Rectal smooth muscle tissue (tissue), 1 donor: ENCODE measurements at regions not wholly inside any gene's neighbourhood (a gene's known extent, or its start where the extent isn't known, plus 50 kb on each side); places are given as distances from the start of the nearest gene placed in this dataset.

Experiments used
- H3K27ac ChIP-seq: one replicate; pipeline ENCODE4 v1.7.0; 2013; ENCODE audit warnings: low read depth, low read length, inconsistent platforms
- H3K27me3 ChIP-seq: one replicate; pipeline ENCODE4 v1.7.0; 2013; ENCODE audit warnings: low read length; ENCODE audit not compliant: control insufficient read depth, insufficient read depth
- H3K36me3 ChIP-seq: one replicate; pipeline ENCODE4 v1.7.0; 2013; ENCODE audit warnings: low read length; ENCODE audit not compliant: control insufficient read depth, insufficient read depth
- H3K4me1 ChIP-seq: one replicate; pipeline ENCODE4 v1.7.0; 2013; ENCODE audit warnings: low read length; ENCODE audit not compliant: control insufficient read depth, insufficient read depth
- H3K4me3 ChIP-seq: one replicate; pipeline ENCODE4 v1.7.0; 2013; ENCODE audit warnings: low read length
- H3K9ac ChIP-seq: one replicate; pipeline ENCODE4 v1.7.0; 2013; ENCODE audit warnings: low read length

GRCh38 chr21:16419188-16419921 lies 689.6 kb downstream of the USP25 start:
- no peak overlapping the region for H3K9ac ChIP-seq
- peaks cover 3% of the 10 kb centered on the region for H3K4me1 ChIP-seq
- H3K27ac ChIP-seq = peak overlapping the region; percentile 66
- no peaks in the 10 kb centered on the region for H3K36me3 ChIP-seq
- no peaks in the 10 kb centered on the region for H3K27me3 ChIP-seq
- peak overlapping the region; percentile 65 for H3K4me3 ChIP-seq

GRCh38 chr21:16420031-16420724 lies 690.4 kb downstream of the USP25 start:
- no peaks in the 10 kb centered on the region for H3K36me3 ChIP-seq
- peak overlapping the region; percentile 65 for H3K4me3 ChIP-seq
- peak overlapping the region; percentile 66 for H3K27ac ChIP-seq
- H3K9ac ChIP-seq = no peak overlapping the region
- no peaks in the 10 kb centered on the region for H3K27me3 ChIP-seq
- H3K4me1 ChIP-seq = peaks cover 3% of the 10 kb centered on the region

GRCh38 chr21:16421007-16421406 lies 691.2 kb downstream of the USP25 start:
- H3K4me1 ChIP-seq = peaks cover 3% of the 10 kb centered on the region
- H3K27ac ChIP-seq = no peak overlapping the region
- no peaks in the 10 kb centered on the region for H3K27me3 ChIP-seq
- H3K9ac ChIP-seq = no peak overlapping the region
- H3K4me3 ChIP-seq = no peak overlapping the region
- H3K36me3 ChIP-seq = no peaks in the 10 kb centered on the region

GRCh38 chr21:16421965-16422364 lies 692.2 kb downstream of the USP25 start:
- no peaks in the 10 kb centered on the region for H3K36me3 ChIP-seq
- H3K4me3 ChIP-seq = no peak overlapping the region
- no peak overlapping the region for H3K9ac ChIP-seq
- H3K4me1 ChIP-seq = peaks cover 3% of the 10 kb centered on the region
- H3K27ac ChIP-seq = no peak overlapping the region
- H3K27me3 ChIP-seq = no peaks in the 10 kb centered on the region

- H3K27ac ChIP-seq = no peak overlapping the region
- H3K9ac ChIP-seq = no peak overlapping the region
- no peaks in the 10 kb centered on the region for H3K36me3 ChIP-seq
- peaks cover 3% of the 10 kb centered on the region for H3K4me1 ChIP-seq
- H3K27me3 ChIP-seq = no peaks in the 10 kb centered on the region
- H3K4me3 ChIP-seq = no peak overlapping the region
Observed at GRCh38 chr21:16422702-16423101, 692.9 kb downstream of the USP25 start.

- peak overlapping the region; percentile 55 for H3K27ac ChIP-seq
- H3K4me3 ChIP-seq = no peak overlapping the region
- no peaks in the 10 kb centered on the region for H3K36me3 ChIP-seq
- H3K4me1 ChIP-seq = no peaks in the 10 kb centered on the region
- no peak overlapping the region for H3K9ac ChIP-seq
- no peaks in the 10 kb centered on the region for H3K27me3 ChIP-seq
Observed at GRCh38 chr21:16423921-16424320, 694.1 kb downstream of the USP25 start.

- Histone ChIP-seq H3K4me3 (peak overlapping the region; percentile 36), H3K4me1 (no peaks in the 10 kb centered on the region), H3K9ac (no peak overlapping the region), H3K27ac (peak overlapping the region; percentile 55), H3K36me3 (no peaks in the 10 kb centered on the region), H3K27me3 (no peaks in the 10 kb centered on the region)
Observed at GRCh38 chr21:16424331-16424751, 694.6 kb downstream of the USP25 start.

GRCh38 chr21:16425376-16425775 lies 695.6 kb downstream of the USP25 start:
- H3K4me3 ChIP-seq = no peak overlapping the region
- no peak overlapping the region for H3K9ac ChIP-seq
- no peaks in the 10 kb centered on the region for H3K4me1 ChIP-seq
- H3K27me3 ChIP-seq = no peaks in the 10 kb centered on the region
- H3K27ac ChIP-seq = no peak overlapping the region
- no peaks in the 10 kb centered on the region for H3K36me3 ChIP-seq

GRCh38 chr21:16426936-16427335 lies 697.2 kb downstream of the USP25 start:
- H3K36me3 ChIP-seq = no peaks in the 10 kb centered on the region
- H3K27ac ChIP-seq = no peak overlapping the region
- no peak overlapping the region for H3K9ac ChIP-seq
- H3K4me3 ChIP-seq = no peak overlapping the region
- no peaks in the 10 kb centered on the region for H3K4me1 ChIP-seq
- no peaks in the 10 kb centered on the region for H3K27me3 ChIP-seq

GRCh38 chr21:16427587-16428087 lies 697.9 kb downstream of the USP25 start:
- Histone ChIP-seq H3K27me3 (no peaks in the 10 kb centered on the region), H3K4me1 (no peaks in the 10 kb centered on the region), H3K36me3 (no peaks in the 10 kb centered on the region), H3K4me3 (no peak overlapping the region), H3K27ac (no peak overlapping the region), H3K9ac (no peak overlapping the region)

GRCh38 chr21:16437586-16437985 lies 707.8 kb downstream of the USP25 start:
- Histone ChIP-seq H3K4me3 (no peak overlapping the region), H3K27me3 (no peaks in the 10 kb centered on the region), H3K27ac (no peak overlapping the region), H3K4me1 (no peaks in the 10 kb centered on the region), H3K9ac (no peak overlapping the region), H3K36me3 (no peaks in the 10 kb centered on the region)

- Histone ChIP-seq H3K9ac (no peak overlapping the region), H3K4me3 (no peak overlapping the region)
Observed at GRCh38 chr21:16438761-16439160, 709.0 kb downstream of the USP25 start.

More at GRCh38 chr21:16438761-16439160, 709.0 kb downstream of the USP25 start:
- H3K27me3 ChIP-seq = no peaks in the 10 kb centered on the region
- no peak overlapping the region for H3K27ac ChIP-seq
- no peaks in the 10 kb centered on the region for H3K4me1 ChIP-seq
- H3K36me3 ChIP-seq = no peaks in the 10 kb centered on the region
